AG08396 (cell line): ENCODE measurements at regions not wholly inside any gene's neighbourhood (a gene's known extent, or its start where the extent isn't known, plus 50 kb on each side); places are given as distances from the start of the nearest gene placed in this dataset.

Source experiments
- DNase-seq: peaks from one replicate; pipeline ENCODE4 v3.0.0; 2012; ENCODE audit warnings: low spot score, mixed read lengths

GRCh38 chr11:119853581-119854360, 124.8 kb upstream of the NECTIN1 start:
- no peak for DNase-seq

- DNase-seq = no peak
Observed at GRCh38 chr11:119852741-119853140, 123.7 kb upstream of the NECTIN1 start.

GRCh38 chr11:119850822-119851409, 121.9 kb upstream of the NECTIN1 start:
- no peak for DNase-seq

GRCh38 chr11:119849872-119850271, 120.9 kb upstream of the NECTIN1 start:
- DNase-seq = no peak

GRCh38 chr11:119847853-119848252, 118.9 kb upstream of the NECTIN1 start:
- DNase-seq = no peak

- DNase-seq = no peak
Observed at GRCh38 chr11:119846374-119846773, 117.4 kb upstream of the NECTIN1 start.

- no peak for DNase-seq
Observed at GRCh38 chr11:119845756-119846155, 116.8 kb upstream of the NECTIN1 start.

- DNase-seq = no peak
Observed at GRCh38 chr11:119845305-119845704, 116.3 kb upstream of the NECTIN1 start.

GRCh38 chr11:119844808-119845207, 115.8 kb upstream of the NECTIN1 start:
- no peak for DNase-seq

GRCh38 chr11:119843877-119844276, 114.9 kb upstream of the NECTIN1 start:
- DNase-seq = peak; percentile 39

- DNase-seq = no peak
Observed at GRCh38 chr11:119842731-119843130, 113.7 kb upstream of the NECTIN1 start.

GRCh38 chr11:119839476-119840133, 110.6 kb upstream of the NECTIN1 start:
- no peak for DNase-seq

GRCh38 chr11:119835753-119836152, 106.8 kb upstream of the NECTIN1 start:
- DNase-seq = no peak

GRCh38 chr11:119832202-119832935, 103.4 kb upstream of the NECTIN1 start:
- peak; percentile 29 for DNase-seq

- no peak for DNase-seq
Observed at GRCh38 chr11:119831011-119831410, 102.0 kb upstream of the NECTIN1 start.

GRCh38 chr11:119830400-119830799, 101.4 kb upstream of the NECTIN1 start:
- DNase-seq = no peak

- DNase-seq = no peak
Observed at GRCh38 chr11:119829402-119829801, 100.4 kb upstream of the NECTIN1 start.

GRCh38 chr11:119828819-119829218, 99.8 kb upstream of the NECTIN1 start:
- DNase-seq = no peak

- DNase-seq = no peak
Observed at GRCh38 chr11:119828006-119828405, 99.0 kb upstream of the NECTIN1 start.

GRCh38 chr11:119827113-119827512, 98.1 kb upstream of the NECTIN1 start:
- no peak for DNase-seq

GRCh38 chr11:119823077-119823476, 94.1 kb upstream of the NECTIN1 start:
- no peak for DNase-seq

- DNase-seq = no peak
Observed at GRCh38 chr11:119816660-119817059, 87.7 kb upstream of the NECTIN1 start.

- no peak for DNase-seq
Observed at GRCh38 chr11:119814766-119815165, 85.8 kb upstream of the NECTIN1 start.
